GM21723 (cell line): ENCODE measurements at regions not wholly inside any gene's neighbourhood (a gene's known extent, or its start where the extent isn't known, plus 50 kb on each side); places are given as distances from the start of the nearest gene placed in this dataset.
"Not testable (repeated sequence)": the region's sequence is repeated elsewhere in the genome, so short reads cannot be mapped to it uniquely, and the experiment has no call there.

Experiments
- ATAC-seq: cut with Tn5 transposase; IDR thresholded peaks from one replicate; pipeline ENCODE4 v1.9.1; 2021; ENCODE audit warnings: mild to moderate bottlenecking, moderate library complexity; ENCODE audit not compliant: unreplicated experiment

- no peak for ATAC-seq
Measured at GRCh38 chr3:107132674-107133073, 244.6 kb upstream of the CCDC54 start.

- no peak for ATAC-seq
Measured at GRCh38 chr3:107133891-107134290, 243.3 kb upstream of the CCDC54 start.

GRCh38 chr3:107142171-107142570, 235.1 kb upstream of the CCDC54 start:
- ATAC-seq: no peak

- no peak for ATAC-seq
Measured at GRCh38 chr3:107142786-107143575, 234.3 kb upstream of the CCDC54 start.

- ATAC-seq: no peak
Measured at GRCh38 chr3:107150675-107151074, 226.6 kb upstream of the CCDC54 start.

- no peak for ATAC-seq
Measured at GRCh38 chr3:107153981-107154380, 223.3 kb upstream of the CCDC54 start.

- no peak for ATAC-seq
Measured at GRCh38 chr3:107172411-107172810, 204.8 kb upstream of the CCDC54 start.

- no peak for ATAC-seq
Measured at GRCh38 chr3:107184375-107184774, 192.9 kb upstream of the CCDC54 start.

- ATAC-seq: no peak
Measured at GRCh38 chr3:107188262-107188661, 189.0 kb upstream of the CCDC54 start.

GRCh38 chr3:107189158-107189791, 188.0 kb upstream of the CCDC54 start:
- ATAC-seq: no peak

- ATAC-seq: no peak
Measured at GRCh38 chr3:107193116-107193515, 184.1 kb upstream of the CCDC54 start.

GRCh38 chr3:107198581-107199181, 178.6 kb upstream of the CCDC54 start:
- ATAC-seq: no peak

GRCh38 chr3:107201146-107201545, 176.1 kb upstream of the CCDC54 start:
- no peak for ATAC-seq

GRCh38 chr3:107202885-107203284, 174.4 kb upstream of the CCDC54 start:
- not testable (repeated sequence) for ATAC-seq

GRCh38 chr3:107204121-107204520, 173.1 kb upstream of the CCDC54 start:
- no peak for ATAC-seq

- ATAC-seq: no peak
Measured at GRCh38 chr3:107205358-107205757, 171.9 kb upstream of the CCDC54 start.

- no peak for ATAC-seq
Measured at GRCh38 chr3:107206141-107206540, 171.1 kb upstream of the CCDC54 start.

- ATAC-seq: no peak
Measured at GRCh38 chr3:107206945-107207344, 170.3 kb upstream of the CCDC54 start.

- ATAC-seq: no peak
Measured at GRCh38 chr3:107208100-107208499, 169.1 kb upstream of the CCDC54 start.

- ATAC-seq: no peak
Measured at GRCh38 chr3:107208796-107209195, 168.4 kb upstream of the CCDC54 start.

- ATAC-seq: no peak
Measured at GRCh38 chr3:107209302-107209990, 167.8 kb upstream of the CCDC54 start.
